Hematopoietic multipotent progenitor cell treated with erythropoietin and hydrocortisone succinate and interleukin-3 and kit ligand, for 17 days (in vitro differentiated cells): ENCODE measurements at regions not wholly inside any gene's neighbourhood (a gene's known extent, or its start where the extent isn't known, plus 50 kb on each side); places are given as distances from the start of the nearest gene placed in this dataset.

ENCODE experiments used
- DNase-seq: peaks from one replicate; pipeline ENCODE4 v3.0.0-alpha.2; 2015; ENCODE audit warnings: low spot score

DNA sequence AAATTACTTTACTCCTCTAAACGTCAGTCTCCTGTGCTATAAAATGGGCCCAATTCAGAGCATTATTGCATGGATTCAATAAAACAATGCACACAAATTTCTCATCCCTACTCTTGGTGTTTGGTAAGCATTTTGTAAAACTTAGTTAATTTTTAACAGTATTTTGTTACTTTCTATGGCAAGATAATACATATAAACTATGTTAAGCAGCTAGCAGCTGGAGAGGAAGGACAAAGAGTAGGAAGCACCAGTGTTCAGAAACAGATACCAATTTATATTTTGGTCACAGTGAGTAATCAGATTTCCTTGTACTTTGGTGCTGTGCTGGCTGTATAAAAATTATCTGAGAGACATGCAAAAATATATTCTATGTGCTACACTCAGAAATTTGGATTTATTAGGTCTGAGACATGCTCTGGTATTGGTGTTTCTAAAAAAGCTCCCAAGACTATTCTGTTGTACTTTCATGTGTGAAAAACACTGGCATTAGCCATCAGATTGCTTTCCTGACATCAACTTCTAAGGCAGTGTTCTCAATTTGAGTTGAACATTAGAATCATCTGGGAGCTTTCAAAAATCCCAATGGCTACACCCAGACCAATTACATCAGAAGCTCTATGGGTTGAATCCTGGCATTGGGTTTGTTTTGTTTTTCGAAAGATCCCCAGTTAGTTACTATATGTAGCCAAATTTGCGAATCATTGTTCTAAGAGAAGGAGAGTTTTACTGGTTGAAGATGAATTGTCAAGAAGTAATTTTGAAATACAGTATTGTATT, 100.3 kb upstream of the C1orf87 start:
- no peak for DNase-seq

DNA sequence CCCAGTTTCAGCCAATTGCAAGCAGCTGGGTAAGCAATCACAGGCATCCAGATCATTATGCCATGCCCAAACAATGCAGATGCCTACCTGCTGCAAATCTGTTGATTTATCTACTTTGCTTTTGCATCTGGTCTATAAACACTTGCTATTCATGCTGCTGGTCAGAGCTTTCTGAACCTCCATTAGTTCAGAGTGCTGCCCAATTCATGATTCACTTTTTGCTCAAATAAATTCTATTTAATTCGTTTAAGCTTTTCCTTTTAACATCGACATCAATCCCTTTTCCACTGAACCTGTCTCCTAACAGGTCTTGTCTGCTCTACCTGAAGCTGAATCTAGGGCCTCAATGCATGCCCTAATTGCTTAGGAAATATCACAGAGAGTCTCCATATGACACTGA, 99.4 kb upstream of the C1orf87 start:
- no peak for DNase-seq

DNA sequence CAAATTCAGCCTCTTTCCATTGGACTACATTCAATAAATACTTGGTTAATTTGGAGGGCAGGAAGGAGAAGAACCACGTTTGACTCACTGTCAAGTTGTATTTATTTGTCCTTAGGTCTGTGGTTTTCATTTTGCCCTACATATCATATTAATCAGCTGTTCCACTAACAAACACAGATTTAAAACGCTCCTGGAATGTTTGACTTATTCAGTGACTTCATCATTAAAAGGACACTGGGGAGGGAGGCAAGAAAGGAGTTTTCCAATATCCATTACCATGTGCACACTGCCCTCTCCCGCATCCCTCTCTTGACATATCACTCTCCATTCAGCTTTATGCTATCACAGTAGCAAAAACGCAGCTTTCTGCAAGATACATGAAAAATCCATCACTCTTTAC, 98.2 kb upstream of the C1orf87 start:
- DNase-seq = no peak

DNA sequence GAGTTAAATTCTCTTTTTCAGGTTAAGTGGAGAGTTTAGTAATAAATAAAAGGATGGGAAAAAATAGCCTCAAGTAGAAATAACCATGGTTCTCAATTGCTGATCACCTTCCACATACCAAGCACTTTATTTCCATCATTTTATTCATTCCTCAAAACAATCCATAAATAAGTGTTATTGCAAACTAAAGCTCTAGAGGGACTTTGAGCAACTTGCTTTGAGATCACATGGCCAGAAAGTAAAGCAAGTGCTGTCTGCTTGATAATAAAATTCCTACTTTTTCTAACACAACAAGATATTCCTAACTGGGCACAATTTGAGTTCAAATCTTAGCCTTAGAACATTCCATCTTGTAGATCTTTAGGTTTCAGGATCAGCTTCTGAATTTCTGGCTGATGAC, 97.1 kb upstream of the C1orf87 start:
- DNase-seq = no peak

- DNase-seq = no peak
These were observed 95.6 kb upstream of the C1orf87 start for GRCh38 chr1:60169206-60169605.

GRCh38 chr1:60162936-60163335, 89.4 kb upstream of the C1orf87 start:
- no peak for DNase-seq

DNA sequence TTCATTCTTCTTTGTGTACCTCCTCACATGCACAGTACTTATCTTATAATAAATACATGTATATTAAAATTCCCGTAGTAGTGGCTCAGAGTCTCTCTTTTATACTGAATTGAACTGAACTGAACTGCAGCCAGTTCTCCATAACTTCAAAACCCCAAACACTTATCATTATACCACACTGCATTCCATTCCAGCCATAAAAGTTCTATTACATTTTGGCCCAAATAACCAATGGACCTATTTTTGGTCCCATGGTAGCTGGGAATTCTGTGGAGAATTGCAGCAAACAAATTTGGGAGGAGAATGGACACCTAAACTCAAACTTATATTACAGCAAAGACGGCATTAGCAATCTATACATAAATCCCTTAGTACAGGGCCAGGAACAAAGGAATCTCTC, 86.6 kb upstream of the C1orf87 start:
- no peak for DNase-seq

DNA sequence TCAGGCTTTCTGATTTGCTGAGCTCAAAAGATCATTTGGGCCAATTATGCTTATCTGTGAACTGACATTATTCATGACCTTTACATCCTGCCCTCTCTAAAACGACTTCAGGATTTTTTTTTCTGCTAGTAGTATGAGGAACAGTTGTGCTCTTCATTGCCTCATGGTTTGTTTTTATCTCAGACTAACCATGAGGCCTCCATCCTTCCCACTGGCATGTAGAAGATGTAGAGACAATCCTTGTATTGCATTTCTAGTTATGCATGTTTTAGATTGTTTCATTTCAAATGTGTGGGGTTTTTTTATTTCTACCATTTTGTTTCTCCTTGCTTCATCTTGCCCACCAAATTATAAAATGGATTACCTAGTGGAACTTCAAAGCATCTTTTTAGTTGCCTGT, 82.8 kb upstream of the C1orf87 start:
- DNase-seq = no peak

DNA sequence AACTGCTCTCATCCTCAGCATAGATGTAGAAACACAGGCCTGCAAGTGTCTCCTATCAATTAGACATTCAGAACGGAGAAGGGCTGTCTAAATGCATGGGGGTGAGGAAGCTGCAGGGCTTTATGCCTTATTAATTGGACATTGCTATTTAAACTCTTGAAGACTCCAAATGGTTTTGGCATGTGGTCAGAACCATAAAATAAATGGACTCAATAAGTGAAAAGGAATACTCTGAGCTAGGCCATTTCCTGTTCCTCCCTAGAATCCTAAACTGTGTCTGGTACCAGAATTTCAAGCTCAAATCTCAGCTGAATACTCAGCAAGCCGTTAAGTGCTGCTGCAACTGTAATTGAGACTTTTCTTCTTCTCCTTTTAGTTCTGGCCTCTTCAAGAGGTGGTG, 80.4 kb upstream of the C1orf87 start:
- no peak for DNase-seq

DNA sequence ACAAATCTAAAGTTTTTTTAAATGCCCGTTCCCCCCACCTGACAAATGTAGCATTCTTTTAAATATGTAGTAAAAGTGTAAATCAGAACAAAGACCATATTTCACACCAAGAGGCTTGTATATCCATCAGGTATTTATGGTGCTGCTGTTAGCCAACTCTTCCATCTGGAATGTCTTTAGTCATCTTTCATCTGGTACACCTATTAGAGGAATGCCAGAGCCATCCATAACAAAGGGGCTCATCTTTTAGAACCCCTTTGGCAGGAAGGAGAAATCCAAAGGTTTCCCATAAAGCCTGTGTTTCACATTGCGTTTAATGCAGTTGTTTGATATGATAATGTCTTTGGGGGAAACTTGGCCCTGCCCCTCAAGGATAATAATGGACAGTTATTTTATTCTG, 79.3 kb upstream of the C1orf87 start:
- no peak for DNase-seq

GRCh38 chr1:60151311-60151710, 77.7 kb upstream of the C1orf87 start:
- DNase-seq = no peak

GRCh38 chr1:60149251-60149650, 75.7 kb upstream of the C1orf87 start:
- DNase-seq = no peak

DNA sequence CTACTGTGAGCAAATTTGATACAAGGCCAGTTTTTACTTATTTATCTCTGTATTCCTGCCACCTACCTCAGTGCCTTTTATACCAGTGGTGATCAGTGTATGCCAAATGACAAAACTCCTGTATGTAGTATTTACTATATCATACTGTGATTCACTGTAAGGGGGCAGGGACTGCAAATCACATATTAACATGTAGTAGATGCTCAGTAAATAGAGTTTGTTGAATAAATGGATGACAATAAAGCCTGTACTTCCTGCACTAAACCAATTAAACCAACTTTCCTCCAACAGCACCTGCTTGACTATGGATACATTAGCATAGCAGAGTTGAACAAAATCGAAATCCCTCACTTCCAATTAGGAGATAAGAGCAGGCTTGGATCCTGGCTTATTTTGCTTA, 73.3 kb upstream of the C1orf87 start:
- no peak for DNase-seq

DNA sequence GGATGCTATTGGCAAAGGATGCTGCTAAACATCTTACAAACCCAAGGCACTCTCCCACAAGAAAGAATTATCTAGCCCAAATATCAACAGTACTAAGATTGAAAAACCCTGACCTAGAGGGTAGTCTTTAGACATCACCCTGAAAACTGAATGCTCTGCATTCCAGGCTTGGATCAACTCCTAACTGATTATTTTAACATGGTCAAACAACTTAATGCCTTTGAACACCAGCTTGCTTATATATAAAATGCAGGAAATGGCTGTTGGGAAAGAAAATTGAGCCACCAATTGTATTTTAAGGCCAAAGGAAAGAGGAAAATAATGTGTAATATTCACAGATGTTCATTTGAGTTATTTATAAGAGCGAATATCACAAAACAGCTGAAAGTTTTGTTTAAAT, 72.2 kb upstream of the C1orf87 start:
- DNase-seq = no peak

DNA sequence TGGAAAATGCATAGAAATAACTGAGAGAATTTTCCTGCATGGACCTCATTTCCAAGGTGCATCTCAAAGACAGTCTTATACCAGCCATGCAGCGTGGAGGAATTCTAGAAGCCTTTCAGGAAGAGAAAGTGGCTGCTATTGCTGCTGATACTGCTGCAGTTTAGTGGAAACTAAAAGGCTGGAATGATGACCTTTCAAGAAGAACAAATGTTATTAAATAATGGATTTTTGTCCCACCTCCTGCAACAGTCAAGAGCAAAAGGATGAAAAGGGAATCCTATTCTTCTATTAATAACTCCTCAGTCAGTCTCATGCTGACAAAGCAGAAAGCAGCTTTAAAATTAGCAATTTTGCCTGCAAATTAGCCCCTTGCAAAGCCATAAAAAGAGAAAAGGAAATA, 68.2 kb upstream of the C1orf87 start:
- DNase-seq = no peak

DNA sequence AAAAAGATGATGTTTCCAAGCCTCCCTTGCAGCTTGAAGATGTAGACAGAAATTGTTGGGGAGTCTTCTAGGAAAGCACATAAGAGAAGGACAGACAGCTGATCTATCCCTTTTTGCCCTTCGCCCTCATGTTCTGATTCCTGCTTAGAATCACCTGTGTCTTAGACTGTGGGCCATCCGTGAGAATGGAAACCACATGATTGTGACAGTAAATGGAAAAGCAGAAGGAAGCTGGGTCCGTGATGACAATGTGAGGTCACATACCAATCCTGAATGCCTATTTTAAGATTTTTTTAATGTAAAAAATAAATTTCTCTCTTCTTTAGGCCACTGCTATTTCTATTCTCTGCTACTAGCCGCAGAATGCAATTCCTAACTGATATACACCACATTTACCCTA, 67.7 kb upstream of the C1orf87 start:
- DNase-seq = no peak

DNA sequence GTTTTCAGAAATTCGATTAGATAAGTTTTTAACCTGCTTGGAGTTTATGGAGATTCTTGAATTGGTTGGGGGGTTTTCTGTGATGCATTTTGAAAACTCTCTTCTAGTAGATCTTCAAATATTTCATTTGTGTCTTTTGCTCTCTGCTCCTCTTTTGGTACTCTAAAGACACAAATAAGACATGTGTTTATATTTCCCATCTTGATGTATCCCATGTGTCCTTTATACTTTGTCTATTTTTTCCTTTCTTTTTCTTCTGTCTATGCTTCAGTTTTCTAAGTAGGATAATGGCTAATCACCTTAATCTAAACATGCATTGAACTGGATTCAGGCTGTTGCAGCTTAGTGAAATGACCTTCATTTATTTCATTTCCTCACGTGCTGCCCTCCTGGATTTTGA, 63.8 kb upstream of the C1orf87 start:
- DNase-seq = no peak

GRCh38 chr1:60136395-60136794, 62.8 kb upstream of the C1orf87 start:
- no peak for DNase-seq

GRCh38 chr1:60134716-60135115, 61.1 kb upstream of the C1orf87 start:
- no peak for DNase-seq

- DNase-seq = no peak
These were observed 60.3 kb upstream of the C1orf87 start for GRCh38 chr1:60133848-60134247.

GRCh38 chr1:60133000-60133673, 59.6 kb upstream of the C1orf87 start:
- no peak for DNase-seq

DNA sequence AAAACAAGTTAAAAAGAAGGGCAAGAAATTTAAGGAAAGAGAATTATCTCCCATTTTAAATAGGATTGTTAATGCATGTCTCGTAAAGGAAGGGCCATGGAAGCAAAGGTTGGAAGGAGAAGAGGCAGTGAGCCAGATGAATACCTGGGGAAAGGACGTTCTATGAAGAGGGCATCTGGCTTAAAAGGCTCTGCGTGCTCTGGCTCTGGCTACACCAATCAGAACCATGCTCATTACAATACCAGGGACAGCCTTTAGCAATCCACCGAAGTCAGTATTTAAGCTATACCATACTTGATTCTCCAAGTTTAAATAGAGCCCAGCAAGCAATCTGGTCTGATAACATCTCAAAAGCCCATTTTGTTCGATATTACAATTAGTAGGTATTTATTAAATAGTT, 58.5 kb upstream of the C1orf87 start:
- no peak for DNase-seq

DNA sequence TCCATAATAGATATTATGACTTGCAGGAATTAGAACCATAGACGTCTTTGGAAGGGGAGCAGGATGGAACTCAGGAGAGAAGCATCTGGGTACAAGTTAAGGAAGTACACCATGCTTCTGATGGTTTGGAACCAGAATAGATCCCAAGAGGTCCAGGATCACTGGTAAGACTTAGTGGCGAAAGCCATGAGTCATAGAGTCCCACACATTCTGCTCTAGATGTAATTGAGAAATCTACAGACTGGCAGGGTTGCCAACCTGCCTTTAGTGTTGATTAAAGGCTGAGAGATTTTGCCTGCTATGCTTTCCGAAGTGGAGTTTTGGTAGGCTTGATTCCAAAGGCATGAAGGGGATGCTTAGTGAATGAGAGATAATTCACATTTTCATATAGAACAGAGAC, 57.1 kb upstream of the C1orf87 start:
- DNase-seq = no peak

- DNase-seq = no peak
These were observed 56.3 kb upstream of the C1orf87 start for GRCh38 chr1:60129911-60130310.
